C4-2B (cell line): ENCODE measurements at regions not wholly inside any gene's neighbourhood (a gene's known extent, or its start where the extent isn't known, plus 50 kb on each side); places are given as distances from the start of the nearest gene placed in this dataset.

Experiments used
- H3K27ac ChIP-seq: fragments of 450-650 bp; 2 replicates; pipeline ENCODE4 v1.5.1; 2017
- CTCF ChIP-seq: fragments of 450-650 bp; conservative IDR thresholded peaks from 2 replicates; pipeline ENCODE4 v1.5.1; 2017; ENCODE audit warnings: mild to moderate bottlenecking
- ZFX ChIP-seq: fragments of 450-650 bp; IDR thresholded peaks from 2 replicates; pipeline ENCODE4 v1.6.1; 2017

- TF ChIP-seq ZFX (no peak), CTCF (no peak)
- H3K27ac ChIP-seq, result no peak overlapping the region
Measured at GRCh38 chr6:21777846-21778245, 184.3 kb downstream of the SOX4 start.

- H3K27ac ChIP-seq, result no peak overlapping the region
- TF ChIP-seq ZFX (no peak), CTCF (no peak)
Measured at GRCh38 chr6:21780141-21780540, 186.6 kb downstream of the SOX4 start.

GRCh38 chr6:21780679-21781078 is 187.1 kb downstream of the SOX4 start:
- H3K27ac ChIP-seq, result no peak overlapping the region
- no peak for TF ChIP-seq CTCF
- no peak for TF ChIP-seq ZFX

- H3K27ac ChIP-seq, result no peak overlapping the region
- TF ChIP-seq ZFX (no peak), CTCF (no peak)
Measured at GRCh38 chr6:21781128-21781527, 187.6 kb downstream of the SOX4 start.

GRCh38 chr6:21785164-21785563 is 191.6 kb downstream of the SOX4 start:
- H3K27ac ChIP-seq, result no peak overlapping the region

GRCh38 chr6:21791056-21791455 is 197.5 kb downstream of the SOX4 start:
- TF ChIP-seq CTCF (no peak), ZFX (no peak)
- no peak overlapping the region for H3K27ac ChIP-seq

More at GRCh38 chr6:21785164-21785563, 191.6 kb downstream of the SOX4 start:
- TF ChIP-seq ZFX, result no peak
- TF ChIP-seq CTCF, result no peak

GRCh38 chr6:21791581-21791980 is 198.0 kb downstream of the SOX4 start:
- TF ChIP-seq ZFX (no peak), CTCF (no peak)
- no peak overlapping the region for H3K27ac ChIP-seq
